ENCODE measurements at regions not wholly inside any gene's neighbourhood (a gene's known extent, or its start where the extent isn't known, plus 50 kb on each side); places are given as distances from the start of the nearest gene placed in this dataset.

DNA sequence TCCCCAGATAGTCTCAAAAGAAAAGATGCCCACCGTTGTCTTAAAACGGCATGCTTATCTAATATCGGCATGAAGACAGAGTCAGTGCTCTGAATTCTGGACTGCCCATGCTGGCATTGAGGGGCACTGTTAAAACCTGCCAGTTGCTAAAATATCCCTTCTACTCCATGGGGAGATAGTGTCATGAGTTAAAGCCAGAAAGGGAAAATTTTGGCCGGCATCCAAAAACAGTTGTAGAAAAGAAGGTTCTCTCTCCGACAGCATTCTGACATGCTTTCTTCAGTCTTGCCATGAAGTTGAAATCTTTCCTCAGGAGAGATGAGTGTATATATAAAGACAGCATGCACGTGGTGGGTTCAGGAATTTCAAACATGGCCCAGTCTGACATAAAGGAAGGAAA is 401.3 kb upstream of the PIK3C3 start:
- TF ChIP-seq POLR2A (IDR thresholded peaks at IDR 0.05) (no peak), POLR2AphosphoS5 (IDR thresholded peaks at IDR 0.05) (no peak)
- TF ChIP-seq, protein P1, sequence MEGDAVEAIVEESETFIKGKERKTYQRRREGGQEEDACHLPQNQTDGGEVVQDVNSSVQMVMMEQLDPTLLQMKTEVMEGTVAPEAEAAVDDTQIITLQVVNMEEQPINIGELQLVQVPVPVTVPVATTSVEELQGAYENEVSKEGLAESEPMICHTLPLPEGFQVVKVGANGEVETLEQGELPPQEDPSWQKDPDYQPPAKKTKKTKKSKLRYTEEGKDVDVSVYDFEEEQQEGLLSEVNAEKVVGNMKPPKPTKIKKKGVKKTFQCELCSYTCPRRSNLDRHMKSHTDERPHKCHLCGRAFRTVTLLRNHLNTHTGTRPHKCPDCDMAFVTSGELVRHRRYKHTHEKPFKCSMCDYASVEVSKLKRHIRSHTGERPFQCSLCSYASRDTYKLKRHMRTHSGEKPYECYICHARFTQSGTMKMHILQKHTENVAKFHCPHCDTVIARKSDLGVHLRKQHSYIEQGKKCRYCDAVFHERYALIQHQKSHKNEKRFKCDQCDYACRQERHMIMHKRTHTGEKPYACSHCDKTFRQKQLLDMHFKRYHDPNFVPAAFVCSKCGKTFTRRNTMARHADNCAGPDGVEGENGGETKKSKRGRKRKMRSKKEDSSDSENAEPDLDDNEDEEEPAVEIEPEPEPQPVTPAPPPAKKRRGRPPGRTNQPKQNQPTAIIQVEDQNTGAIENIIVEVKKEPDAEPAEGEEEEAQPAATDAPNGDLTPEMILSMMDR (IDR thresholded peaks at IDR 0.05 in 8 of 11, conservative IDR thresholded peaks at IDR 0.05 in 3 of 11) = no peak
- Histone ChIP-seq H3K4me3 (no peak overlapping the region), H3K27me3 (replicated peaks in 1 of 7) (no peaks in the 10 kb centered on the region), H3K4me1 (no peaks in the 10 kb centered on the region), H3K27ac (no peak overlapping the region), H3K36me3 (no peaks in the 10 kb centered on the region), H3K9me3 (no peaks in the 10 kb centered on the region)
- intact Hi-C loops (cut with DNase I; ENCODE audit: low total_unique reads) = no loop called here
- WGBS, 5 donors = 73 to 79% (median 78%) methylated on average over 6 of the region's 6 CpGs
- no peak for DNase-seq

DNA sequence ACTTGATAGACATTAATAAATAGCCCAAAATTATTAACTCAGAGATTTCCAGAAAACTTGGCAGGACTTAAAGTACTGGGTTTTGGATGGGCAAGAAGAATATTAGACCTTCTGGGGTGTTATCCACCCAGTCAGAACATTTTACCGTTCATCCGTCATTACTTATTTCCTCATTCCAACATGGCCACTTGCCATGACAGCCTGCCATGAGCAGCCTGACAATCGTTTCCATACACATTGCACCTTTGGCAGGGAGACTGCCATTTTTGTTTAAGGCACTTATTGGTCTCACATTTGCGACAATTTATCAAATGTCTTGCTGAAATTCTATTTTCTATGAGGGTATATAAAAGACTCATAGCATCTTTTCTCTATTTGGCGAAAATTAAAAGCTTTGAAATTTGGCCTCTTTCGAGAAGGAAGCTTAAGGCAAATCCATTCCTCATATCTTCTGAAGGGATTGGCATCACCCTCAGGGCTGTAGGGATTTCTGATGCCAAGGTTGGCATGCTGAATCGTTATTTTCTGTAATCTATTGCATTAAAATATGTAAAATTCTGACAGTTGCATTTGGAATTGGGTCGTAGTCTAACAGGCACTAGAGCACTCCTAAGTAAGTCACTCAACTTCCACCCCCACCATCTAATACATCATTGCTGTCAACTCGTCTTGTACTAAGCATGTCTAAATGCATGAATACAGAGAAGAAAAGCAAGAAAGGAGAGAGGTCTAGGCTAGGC is 406.3 kb upstream of the PIK3C3 start:
- H3K9me3 ChIP-seq = no peaks in the 10 kb centered on the region
- no peaks in the 10 kb centered on the region for H3K4me1 ChIP-seq
- intact Hi-C loops (cut with DNase I; ENCODE audit: low total_unique reads) = no loop called here
- H3K36me3 ChIP-seq = no peaks in the 10 kb centered on the region
- no peaks in the 10 kb centered on the region for H3K27me3 ChIP-seq (replicated peaks in 1 of 7)
- no peak for DNase-seq
- TF ChIP-seq POLR2A (IDR thresholded peaks at IDR 0.05) = no peak
- no peak for TF ChIP-seq POLR2AphosphoS5 (IDR thresholded peaks at IDR 0.05)
- TF ChIP-seq, protein P1 (IDR thresholded peaks at IDR 0.05 in 8 of 11, conservative IDR thresholded peaks at IDR 0.05 in 3 of 11) = no peak
- WGBS, 5 donors = 76 to 88% (median 77%) methylated on average over 9 of the region's 9 CpGs
- H3K27ac ChIP-seq = no peak overlapping the region
- H3K4me3 ChIP-seq = no peak overlapping the region

DNA sequence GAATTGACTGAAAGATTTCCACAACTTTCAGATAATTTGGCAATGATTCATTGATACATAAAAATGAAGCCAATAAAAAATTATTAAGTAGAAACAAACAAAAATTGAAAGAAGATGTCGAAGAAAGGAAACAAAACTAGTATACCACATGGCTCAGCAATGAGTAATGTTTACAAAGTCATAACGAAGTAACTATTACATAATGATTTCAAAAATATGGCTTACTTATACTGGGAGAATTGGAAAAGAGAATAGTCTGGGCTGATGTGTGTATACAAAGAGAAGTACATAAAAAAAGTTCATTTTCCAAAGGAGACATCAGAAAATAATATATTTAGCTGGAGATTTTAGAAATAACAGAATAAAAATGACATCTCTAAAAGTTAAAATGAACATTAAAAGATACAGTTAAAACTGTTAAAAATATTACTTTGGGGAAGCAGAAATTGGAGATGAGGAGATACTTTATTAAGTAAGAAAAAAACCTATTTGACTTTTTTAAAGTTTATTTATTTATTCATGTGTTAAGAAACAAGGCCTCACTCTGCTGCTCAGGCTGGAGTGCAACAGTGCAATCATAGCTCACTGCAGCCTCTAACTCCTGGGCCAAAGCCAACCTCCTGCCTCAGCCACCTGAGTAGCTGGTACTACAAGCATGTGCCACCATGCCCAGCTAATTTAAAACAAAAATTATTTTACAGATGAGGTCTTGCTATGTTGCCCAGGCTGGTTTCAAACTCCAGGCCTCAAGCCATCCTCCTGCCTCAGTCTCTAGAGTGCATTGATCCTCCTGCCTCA is 409.7 kb upstream of the PIK3C3 start:
- no peaks in the 10 kb centered on the region for H3K27me3 ChIP-seq (replicated peaks in 1 of 7)
- H3K4me3 ChIP-seq = no peak overlapping the region
- 45 to 82% (median 52%) methylated on average over 2 of the region's 2 CpGs for WGBS, 5 donors
- no peak for TF ChIP-seq POLR2A (IDR thresholded peaks at IDR 0.05)
- TF ChIP-seq, protein P1 (IDR thresholded peaks at IDR 0.05 in 8 of 11, conservative IDR thresholded peaks at IDR 0.05 in 3 of 11) = no peak
- no peak for TF ChIP-seq POLR2AphosphoS5 (IDR thresholded peaks at IDR 0.05)
- no peaks in the 10 kb centered on the region for H3K9me3 ChIP-seq
- no peaks in the 10 kb centered on the region for H3K36me3 ChIP-seq
- H3K27ac ChIP-seq = no peak overlapping the region
- intact Hi-C loops (cut with DNase I; ENCODE audit: low total_unique reads) = no loop called here
- no peaks in the 10 kb centered on the region for H3K4me1 ChIP-seq
- DNase-seq = no peak

DNA sequence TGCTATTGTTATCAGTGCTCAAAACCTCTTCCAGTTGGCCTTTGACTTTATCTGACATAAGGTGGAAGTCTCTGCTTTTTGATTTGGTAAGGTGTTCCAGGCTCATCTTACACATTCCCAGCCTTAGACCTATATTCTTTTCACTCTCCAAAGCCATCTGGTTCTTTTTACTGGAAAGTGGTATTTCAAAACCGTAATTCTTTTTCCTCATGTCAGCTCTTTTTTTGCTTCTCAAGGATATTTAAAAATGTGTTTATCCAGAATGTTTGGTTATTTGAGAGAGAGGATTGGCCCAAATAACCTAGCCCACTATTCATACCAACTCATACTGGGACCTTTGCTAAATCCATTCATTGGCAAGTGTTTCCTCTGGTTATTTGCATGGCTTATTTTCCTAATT is 411.2 kb upstream of the PIK3C3 start:
- Histone ChIP-seq H3K4me1 (no peaks in the 10 kb centered on the region), H3K4me3 (no peak overlapping the region), H3K27ac (no peak overlapping the region), H3K27me3 (replicated peaks in 1 of 7) (no peaks in the 10 kb centered on the region), H3K36me3 (no peaks in the 10 kb centered on the region), H3K9me3 (no peaks in the 10 kb centered on the region)
- no peak for DNase-seq
- TF ChIP-seq, protein P1 (IDR thresholded peaks at IDR 0.05 in 8 of 11, conservative IDR thresholded peaks at IDR 0.05 in 3 of 11) = no peak
- no peak for TF ChIP-seq POLR2AphosphoS5 (IDR thresholded peaks at IDR 0.05)
- no peak for TF ChIP-seq POLR2A (IDR thresholded peaks at IDR 0.05)
- 56 to 80% (median 66%) methylated on average over 1 of the region's 1 CpG for WGBS, 5 donors
- intact Hi-C loops (cut with DNase I; ENCODE audit: low total_unique reads) = no loop called here
